ENCODE measurements at regions not wholly inside any gene's neighbourhood (a gene's known extent, or its start where the extent isn't known, plus 50 kb on each side); places are given as distances from the start of the nearest gene placed in this dataset.

GRCh38 chr1:81230983-81231728 is 569.6 kb upstream of the ADGRL2 start:
- TF ChIP-seq POLR2AphosphoS5 (IDR thresholded peaks at IDR 0.05): no peak
- no peak for TF ChIP-seq CTCF (IDR thresholded peaks at IDR 0.05)

Measured in prostate gland (tissue), 2 donors.